ENCODE measurements at regions not wholly inside any gene's neighbourhood (a gene's known extent, or its start where the extent isn't known, plus 50 kb on each side); places are given as distances from the start of the nearest gene placed in this dataset.

DNA sequence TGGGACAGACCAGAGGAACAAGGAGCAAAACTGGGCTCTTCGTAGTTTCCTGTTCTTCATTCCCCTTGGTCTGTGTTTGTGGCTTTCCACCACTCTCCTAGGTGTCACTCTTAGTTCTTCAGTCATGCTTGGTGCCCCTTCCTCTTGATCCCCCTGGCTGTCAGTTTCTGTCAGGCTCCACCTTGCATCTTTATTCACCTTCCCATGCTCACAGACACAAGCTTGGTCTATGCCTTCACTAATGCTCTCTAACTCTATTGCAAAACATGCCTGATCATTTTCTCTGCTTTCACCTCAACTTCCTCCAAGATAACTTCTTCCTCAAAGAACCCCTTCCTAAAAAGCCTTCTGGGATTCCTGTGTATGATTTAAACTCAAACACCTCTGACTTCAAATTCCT, 122.9 kb downstream of the GLUL start:
- TF ChIP-seq, protein P1, sequence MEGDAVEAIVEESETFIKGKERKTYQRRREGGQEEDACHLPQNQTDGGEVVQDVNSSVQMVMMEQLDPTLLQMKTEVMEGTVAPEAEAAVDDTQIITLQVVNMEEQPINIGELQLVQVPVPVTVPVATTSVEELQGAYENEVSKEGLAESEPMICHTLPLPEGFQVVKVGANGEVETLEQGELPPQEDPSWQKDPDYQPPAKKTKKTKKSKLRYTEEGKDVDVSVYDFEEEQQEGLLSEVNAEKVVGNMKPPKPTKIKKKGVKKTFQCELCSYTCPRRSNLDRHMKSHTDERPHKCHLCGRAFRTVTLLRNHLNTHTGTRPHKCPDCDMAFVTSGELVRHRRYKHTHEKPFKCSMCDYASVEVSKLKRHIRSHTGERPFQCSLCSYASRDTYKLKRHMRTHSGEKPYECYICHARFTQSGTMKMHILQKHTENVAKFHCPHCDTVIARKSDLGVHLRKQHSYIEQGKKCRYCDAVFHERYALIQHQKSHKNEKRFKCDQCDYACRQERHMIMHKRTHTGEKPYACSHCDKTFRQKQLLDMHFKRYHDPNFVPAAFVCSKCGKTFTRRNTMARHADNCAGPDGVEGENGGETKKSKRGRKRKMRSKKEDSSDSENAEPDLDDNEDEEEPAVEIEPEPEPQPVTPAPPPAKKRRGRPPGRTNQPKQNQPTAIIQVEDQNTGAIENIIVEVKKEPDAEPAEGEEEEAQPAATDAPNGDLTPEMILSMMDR (conservative IDR thresholded peaks at IDR 0.05 in 1 of 2, IDR thresholded peaks at IDR 0.05 in 1 of 2; ENCODE audit: low read depth in 1 of 2, low read length in 2 of 2): no peak
- TF ChIP-seq EZH2 (IDR thresholded peaks at IDR 0.05; ENCODE audit: low read length, missing control alignments): no peak
